HG02885 (cell line): ENCODE measurements at regions not wholly inside any gene's neighbourhood (a gene's known extent, or its start where the extent isn't known, plus 50 kb on each side); places are given as distances from the start of the nearest gene placed in this dataset.
"Not testable (repeated sequence)": the region's sequence is repeated elsewhere in the genome, so short reads cannot be mapped to it uniquely, and the experiment has no call there.

Source experiments
- ATAC-seq: cut with Tn5 transposase; IDR thresholded peaks from one replicate; pipeline ENCODE4 v1.9.1; 2021; ENCODE audit warnings: mild to moderate bottlenecking; ENCODE audit not compliant: unreplicated experiment, poor library complexity

GRCh38 chr9:104980039-104980654 is 52.2 kb upstream of the ABCA1 start:
- no peak for ATAC-seq

GRCh38 chr9:104981543-104982129 is 53.7 kb upstream of the ABCA1 start:
- no peak for ATAC-seq

- ATAC-seq: no peak
Measured at GRCh38 chr9:104982543-104982942, 54.6 kb upstream of the ABCA1 start.

- no peak for ATAC-seq
Measured at GRCh38 chr9:104983491-104983890, 55.5 kb upstream of the ABCA1 start.

- no peak for ATAC-seq
Measured at GRCh38 chr9:104984121-104984520, 56.2 kb upstream of the ABCA1 start.

GRCh38 chr9:104984542-104984941 is 56.6 kb upstream of the ABCA1 start:
- ATAC-seq: no peak

GRCh38 chr9:104984948-104985347 is 57.0 kb upstream of the ABCA1 start:
- no peak for ATAC-seq

GRCh38 chr9:104986096-104986495 is 58.1 kb upstream of the ABCA1 start:
- ATAC-seq: no peak

- no peak for ATAC-seq
Measured at GRCh38 chr9:104987743-104988142, 59.8 kb upstream of the ABCA1 start.

GRCh38 chr9:104988539-104988938 is 60.6 kb upstream of the ABCA1 start:
- ATAC-seq: no peak

- ATAC-seq: peak; percentile 83
Measured at GRCh38 chr9:104991144-104991953, 63.4 kb upstream of the ABCA1 start.

- no peak for ATAC-seq
Measured at GRCh38 chr9:104992659-104993058, 64.7 kb upstream of the ABCA1 start.

- no peak for ATAC-seq
Measured at GRCh38 chr9:104993291-104993963, 65.5 kb upstream of the ABCA1 start.

GRCh38 chr9:104997536-104997935 is 69.6 kb upstream of the ABCA1 start:
- no peak for ATAC-seq

- ATAC-seq: no peak
Measured at GRCh38 chr9:104999136-104999535, 71.2 kb upstream of the ABCA1 start.

- not testable (repeated sequence) for ATAC-seq
Measured at GRCh38 chr9:105000529-105000928, 72.6 kb upstream of the ABCA1 start.

- no peak for ATAC-seq
Measured at GRCh38 chr9:105004466-105005090, 76.6 kb upstream of the ABCA1 start.

GRCh38 chr9:105005186-105005585 is 77.2 kb upstream of the ABCA1 start:
- ATAC-seq: no peak

- ATAC-seq: no peak
Measured at GRCh38 chr9:105006514-105006913, 78.6 kb upstream of the ABCA1 start.

- no peak for ATAC-seq
Measured at GRCh38 chr9:105007143-105007542, 79.2 kb upstream of the ABCA1 start.

- not testable (repeated sequence) for ATAC-seq
Measured at GRCh38 chr9:105010089-105010488, 82.1 kb upstream of the ABCA1 start.
